SKM-1 (cell line): ENCODE measurements at regions not wholly inside any gene's neighbourhood (a gene's known extent, or its start where the extent isn't known, plus 50 kb on each side); places are given as distances from the start of the nearest gene placed in this dataset.

Experiments
- DNase-seq: peaks from one replicate; lab custom pipeline; 2025; ENCODE audit not compliant: unreplicated experiment; lab: John Stamatoyannopoulos, UW

- DNase-seq: no peak
Observed at GRCh38 chr7:19448091-19448490, 260.7 kb downstream of the POLR1F start.

- no peak for DNase-seq
Observed at GRCh38 chr7:19442016-19442785, 266.6 kb downstream of the POLR1F start.

- DNase-seq: no peak
Observed at GRCh38 chr7:19439517-19439916, 269.3 kb downstream of the POLR1F start.

- DNase-seq: no peak
Observed at GRCh38 chr7:19437446-19437845, 271.4 kb downstream of the POLR1F start.

GRCh38 chr7:19427944-19428343 lies 280.9 kb downstream of the POLR1F start:
- no peak for DNase-seq

GRCh38 chr7:19421861-19422260 lies 276.6 kb upstream of the FERD3L start:
- DNase-seq: no peak

GRCh38 chr7:19417231-19417630 lies 272.0 kb upstream of the FERD3L start:
- no peak for DNase-seq

- DNase-seq: no peak
Observed at GRCh38 chr7:19415123-19415522, 269.9 kb upstream of the FERD3L start.

GRCh38 chr7:19413443-19413965 lies 268.3 kb upstream of the FERD3L start:
- no peak for DNase-seq

- no peak for DNase-seq
Observed at GRCh38 chr7:19410691-19411090, 265.5 kb upstream of the FERD3L start.

- DNase-seq: no peak
Observed at GRCh38 chr7:19410106-19410505, 264.9 kb upstream of the FERD3L start.

- no peak for DNase-seq
Observed at GRCh38 chr7:19408706-19409220, 263.5 kb upstream of the FERD3L start.

GRCh38 chr7:19407270-19407669 lies 262.0 kb upstream of the FERD3L start:
- DNase-seq: no peak

- no peak for DNase-seq
Observed at GRCh38 chr7:19405541-19405940, 260.3 kb upstream of the FERD3L start.

- DNase-seq: no peak
Observed at GRCh38 chr7:19404912-19405329, 259.7 kb upstream of the FERD3L start.

- DNase-seq: no peak
Observed at GRCh38 chr7:19403691-19404090, 258.5 kb upstream of the FERD3L start.

GRCh38 chr7:19401461-19401860 lies 256.2 kb upstream of the FERD3L start:
- no peak for DNase-seq

- DNase-seq: no peak
Observed at GRCh38 chr7:19400758-19401254, 255.6 kb upstream of the FERD3L start.

GRCh38 chr7:19397911-19398310 lies 252.7 kb upstream of the FERD3L start:
- no peak for DNase-seq

- no peak for DNase-seq
Observed at GRCh38 chr7:19392246-19392645, 247.0 kb upstream of the FERD3L start.

- no peak for DNase-seq
Observed at GRCh38 chr7:19390795-19391194, 245.6 kb upstream of the FERD3L start.

- no peak for DNase-seq
Observed at GRCh38 chr7:19381321-19381720, 236.1 kb upstream of the FERD3L start.

- DNase-seq: no peak
Observed at GRCh38 chr7:19378345-19378714, 233.1 kb upstream of the FERD3L start.
